ENCODE measurements at regions not wholly inside any gene's neighbourhood (a gene's known extent, or its start where the extent isn't known, plus 50 kb on each side); places are given as distances from the start of the nearest gene placed in this dataset.

DNA sequence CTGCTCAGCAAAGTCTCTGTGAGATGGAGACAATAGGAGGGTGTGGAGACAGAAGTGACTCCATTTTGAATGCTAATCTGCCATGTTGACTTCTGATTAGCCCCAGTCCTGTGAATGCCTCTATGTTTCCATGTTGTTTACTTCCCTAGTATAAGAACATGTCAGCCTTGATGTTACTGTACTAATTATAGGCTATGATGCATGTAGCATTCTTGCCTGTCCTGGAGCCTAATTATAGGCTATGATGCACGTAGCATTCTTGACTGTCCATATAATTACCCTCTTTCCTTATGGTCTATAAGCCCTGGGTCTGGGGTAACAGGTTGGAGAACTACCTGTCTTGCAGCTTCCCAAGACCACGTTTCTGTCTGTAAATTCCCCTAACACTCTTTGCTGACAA lies 353.3 kb upstream of the CLINT1 start:
- Histone ChIP-seq H3K4me3 (no peak overlapping the region), H3K9me3 (peaks cover 0 to 19% (median 0%) of the 10 kb centered on the region in 11 donors), H3K4me1 (peaks cover 0 to 9% (median 0%) of the 10 kb centered on the region in 9 donors), H3K27ac (no peak overlapping the region), H3K36me3 (no peaks in the 10 kb centered on the region), H3K27me3 (no peaks in the 10 kb centered on the region)
- TF ChIP-seq, protein P1, sequence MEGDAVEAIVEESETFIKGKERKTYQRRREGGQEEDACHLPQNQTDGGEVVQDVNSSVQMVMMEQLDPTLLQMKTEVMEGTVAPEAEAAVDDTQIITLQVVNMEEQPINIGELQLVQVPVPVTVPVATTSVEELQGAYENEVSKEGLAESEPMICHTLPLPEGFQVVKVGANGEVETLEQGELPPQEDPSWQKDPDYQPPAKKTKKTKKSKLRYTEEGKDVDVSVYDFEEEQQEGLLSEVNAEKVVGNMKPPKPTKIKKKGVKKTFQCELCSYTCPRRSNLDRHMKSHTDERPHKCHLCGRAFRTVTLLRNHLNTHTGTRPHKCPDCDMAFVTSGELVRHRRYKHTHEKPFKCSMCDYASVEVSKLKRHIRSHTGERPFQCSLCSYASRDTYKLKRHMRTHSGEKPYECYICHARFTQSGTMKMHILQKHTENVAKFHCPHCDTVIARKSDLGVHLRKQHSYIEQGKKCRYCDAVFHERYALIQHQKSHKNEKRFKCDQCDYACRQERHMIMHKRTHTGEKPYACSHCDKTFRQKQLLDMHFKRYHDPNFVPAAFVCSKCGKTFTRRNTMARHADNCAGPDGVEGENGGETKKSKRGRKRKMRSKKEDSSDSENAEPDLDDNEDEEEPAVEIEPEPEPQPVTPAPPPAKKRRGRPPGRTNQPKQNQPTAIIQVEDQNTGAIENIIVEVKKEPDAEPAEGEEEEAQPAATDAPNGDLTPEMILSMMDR (IDR thresholded peaks at IDR 0.05), result no peak
- WGBS, 2 donors, result 68 to 74% methylated on average over 2 of the region's 2 CpGs
- ATAC-seq (peak in 4 of 8 donors; percentile 35 to 80 (median 74)), DNase-seq (no peak)
- intact Hi-C loops (cut with DNase I), result no loop called here

GRCh38 chr5:158209219-158209908 lies 350.4 kb upstream of the CLINT1 start:
- Histone ChIP-seq H3K27me3 (no peaks in the 10 kb centered on the region), H3K36me3 (no peaks in the 10 kb centered on the region), H3K27ac (no peak overlapping the region), H3K4me1 (peaks cover 0 to 9% (median 0%) of the 10 kb centered on the region in 9 donors), H3K9me3 (peaks cover 0 to 14% (median 0%) of the 10 kb centered on the region in 11 donors), H3K4me3 (no peak overlapping the region)
- DNase-seq (no peak), ATAC-seq (no peak)
- intact Hi-C loops (cut with DNase I), result no loop called here
- WGBS, 2 donors, result 95 to 97% methylated on average over 5 of the region's 5 CpGs
- TF ChIP-seq, protein P1 (IDR thresholded peaks at IDR 0.05), result no peak

GRCh38 chr5:158207733-158208132 lies 348.8 kb upstream of the CLINT1 start:
- Histone ChIP-seq H3K27ac (no peak overlapping the region), H3K9me3 (peaks cover 0 to 14% (median 0%) of the 10 kb centered on the region in 11 donors), H3K36me3 (no peaks in the 10 kb centered on the region), H3K4me3 (no peak overlapping the region), H3K4me1 (peaks cover 0 to 9% (median 0%) of the 10 kb centered on the region in 9 donors), H3K27me3 (no peaks in the 10 kb centered on the region)
- ATAC-seq, result no peak
- intact Hi-C loops (cut with DNase I), result no loop called here
- TF ChIP-seq, protein P1 (IDR thresholded peaks at IDR 0.05), result no peak
- 84 to 88% methylated on average over 10 of the region's 10 CpGs for WGBS, 2 donors
- DNase-seq, result no peak

DNA sequence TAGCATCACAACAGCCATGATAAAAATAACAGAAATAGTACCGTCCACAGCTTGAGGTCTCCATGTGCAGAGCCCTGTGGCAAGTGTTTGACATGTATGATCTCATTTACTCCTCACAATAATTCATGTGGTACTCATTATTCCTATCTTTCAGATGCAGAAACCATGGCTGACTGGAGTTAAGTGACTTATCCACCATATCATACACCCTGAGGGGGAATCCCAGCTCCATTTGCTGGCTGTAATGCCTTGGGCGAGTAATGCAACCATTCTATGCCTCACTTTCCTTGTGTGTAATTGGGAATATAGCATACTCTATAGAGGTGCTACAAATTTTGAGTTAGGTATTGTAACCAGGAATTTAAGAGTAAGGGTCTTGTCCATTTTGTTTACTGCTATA lies 347.0 kb upstream of the CLINT1 start:
- H3K27ac ChIP-seq, result no peak overlapping the region
- no peaks in the 10 kb centered on the region for H3K4me1 ChIP-seq
- WGBS, 2 donors, result 94% methylated on average over 2 of the region's 2 CpGs
- H3K4me3 ChIP-seq, result no peak overlapping the region
- TF ChIP-seq, protein P1 (IDR thresholded peaks at IDR 0.05), result no peak
- H3K9me3 ChIP-seq, result peaks cover 0 to 13% (median 0%) of the 10 kb centered on the region in 11 donors
- intact Hi-C loops (cut with DNase I), result no loop called here
- H3K27me3 ChIP-seq, result no peaks in the 10 kb centered on the region
- no peak for DNase-seq
- H3K36me3 ChIP-seq, result no peaks in the 10 kb centered on the region
- ATAC-seq, result no peak
